ENCODE measurements at regions not wholly inside any gene's neighbourhood (a gene's known extent, or its start where the extent isn't known, plus 50 kb on each side); places are given as distances from the start of the nearest gene placed in this dataset.

GRCh38 chr5:89504051-89504450 is 621.1 kb upstream of the MEF2C start:
- no peak for ATAC-seq
- TF ChIP-seq CSRNP3 (CRISPR knock-in tag; IDR thresholded peaks at IDR 0.05): no peak
- no peak for TF ChIP-seq ARNTL (CRISPR knock-in tag; IDR thresholded peaks at IDR 0.05; ENCODE audit: borderline replicate concordance, low read depth)
- TF ChIP-seq ZFP30 (CRISPR knock-in tag; IDR thresholded peaks at IDR 0.05): no peak

- TF ChIP-seq PPARA (CRISPR knock-in tag; IDR thresholded peaks at IDR 0.05; ENCODE audit: borderline replicate concordance) (no peak), ISL1 (CRISPR knock-in tag; IDR thresholded peaks at IDR 0.05) (no peak), ZNF70 (CRISPR knock-in tag; IDR thresholded peaks at IDR 0.05) (no peak), ZC3H10 (CRISPR knock-in tag; IDR thresholded peaks at IDR 0.05) (no peak), GLIS3 (CRISPR knock-in tag; IDR thresholded peaks at IDR 0.05) (no peak), SNAI2 (CRISPR knock-in tag; IDR thresholded peaks at IDR 0.05) (no peak), ZNF8 (CRISPR knock-in tag; IDR thresholded peaks at IDR 0.05) (no peak), PATZ1 (CRISPR knock-in tag; IDR thresholded peaks at IDR 0.05; ENCODE audit: borderline replicate concordance) (no peak), ZFP3 (CRISPR knock-in tag; IDR thresholded peaks at IDR 0.05) (no peak), CREB5 (CRISPR knock-in tag; IDR thresholded peaks at IDR 0.05; ENCODE audit: low read depth) (no peak), CSDC2 (CRISPR knock-in tag; IDR thresholded peaks at IDR 0.05) (no peak)
- TF ChIP-seq, protein P1, sequence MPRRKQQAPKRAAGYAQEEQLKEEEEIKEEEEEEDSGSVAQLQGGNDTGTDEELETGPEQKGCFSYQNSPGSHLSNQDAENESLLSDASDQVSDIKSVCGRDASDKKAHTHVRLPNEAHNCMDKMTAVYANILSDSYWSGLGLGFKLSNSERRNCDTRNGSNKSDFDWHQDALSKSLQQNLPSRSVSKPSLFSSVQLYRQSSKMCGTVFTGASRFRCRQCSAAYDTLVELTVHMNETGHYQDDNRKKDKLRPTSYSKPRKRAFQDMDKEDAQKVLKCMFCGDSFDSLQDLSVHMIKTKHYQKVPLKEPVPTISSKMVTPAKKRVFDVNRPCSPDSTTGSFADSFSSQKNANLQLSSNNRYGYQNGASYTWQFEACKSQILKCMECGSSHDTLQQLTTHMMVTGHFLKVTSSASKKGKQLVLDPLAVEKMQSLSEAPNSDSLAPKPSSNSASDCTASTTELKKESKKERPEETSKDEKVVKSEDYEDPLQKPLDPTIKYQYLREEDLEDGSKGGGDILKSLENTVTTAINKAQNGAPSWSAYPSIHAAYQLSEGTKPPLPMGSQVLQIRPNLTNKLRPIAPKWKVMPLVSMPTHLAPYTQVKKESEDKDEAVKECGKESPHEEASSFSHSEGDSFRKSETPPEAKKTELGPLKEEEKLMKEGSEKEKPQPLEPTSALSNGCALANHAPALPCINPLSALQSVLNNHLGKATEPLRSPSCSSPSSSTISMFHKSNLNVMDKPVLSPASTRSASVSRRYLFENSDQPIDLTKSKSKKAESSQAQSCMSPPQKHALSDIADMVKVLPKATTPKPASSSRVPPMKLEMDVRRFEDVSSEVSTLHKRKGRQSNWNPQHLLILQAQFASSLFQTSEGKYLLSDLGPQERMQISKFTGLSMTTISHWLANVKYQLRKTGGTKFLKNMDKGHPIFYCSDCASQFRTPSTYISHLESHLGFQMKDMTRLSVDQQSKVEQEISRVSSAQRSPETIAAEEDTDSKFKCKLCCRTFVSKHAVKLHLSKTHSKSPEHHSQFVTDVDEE (CRISPR knock-in tag; IDR thresholded peaks at IDR 0.05): no peak
- TF ChIP-seq, protein P2, sequence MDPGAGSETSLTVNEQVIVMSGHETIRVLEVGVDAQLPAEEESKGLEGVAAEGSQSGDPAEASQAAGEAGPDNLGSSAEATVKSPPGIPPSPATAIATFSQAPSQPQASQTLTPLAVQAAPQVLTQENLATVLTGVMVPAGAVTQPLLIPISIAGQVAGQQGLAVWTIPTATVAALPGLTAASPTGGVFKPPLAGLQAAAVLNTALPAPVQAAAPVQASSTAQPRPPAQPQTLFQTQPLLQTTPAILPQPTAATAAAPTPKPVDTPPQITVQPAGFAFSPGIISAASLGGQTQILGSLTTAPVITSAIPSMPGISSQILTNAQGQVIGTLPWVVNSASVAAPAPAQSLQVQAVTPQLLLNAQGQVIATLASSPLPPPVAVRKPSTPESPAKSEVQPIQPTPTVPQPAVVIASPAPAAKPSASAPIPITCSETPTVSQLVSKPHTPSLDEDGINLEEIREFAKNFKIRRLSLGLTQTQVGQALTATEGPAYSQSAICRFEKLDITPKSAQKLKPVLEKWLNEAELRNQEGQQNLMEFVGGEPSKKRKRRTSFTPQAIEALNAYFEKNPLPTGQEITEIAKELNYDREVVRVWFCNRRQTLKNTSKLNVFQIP (CRISPR knock-in tag; IDR thresholded peaks at IDR 0.05; ENCODE audit: borderline replicate concordance, low read depth): no peak
- ATAC-seq: no peak
Observed at GRCh38 chr5:89499787-89500186, 616.8 kb upstream of the MEF2C start.

DNA sequence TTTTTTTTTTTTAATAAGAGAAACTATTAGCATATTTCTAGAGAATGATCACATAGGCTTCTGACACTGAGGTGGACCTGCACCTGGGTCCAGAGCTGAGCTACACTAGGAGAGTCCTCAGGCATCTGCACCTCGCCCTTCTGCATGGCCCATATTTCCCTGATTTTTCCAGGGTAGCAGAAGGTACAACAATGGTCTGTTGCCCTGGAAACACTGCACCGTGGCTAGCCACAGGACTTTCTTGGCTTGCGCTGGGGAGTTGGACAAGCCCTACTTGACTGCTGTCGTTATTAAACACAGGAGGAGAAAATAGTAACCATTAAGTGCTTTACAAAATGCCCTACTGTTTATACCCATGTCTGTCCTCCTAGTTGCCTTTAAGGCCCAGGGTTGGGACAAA is 615.7 kb upstream of the MEF2C start:
- ATAC-seq: no peak
- TF ChIP-seq CSRNP3 (CRISPR knock-in tag; IDR thresholded peaks at IDR 0.05) (no peak), GLIS3 (CRISPR knock-in tag; IDR thresholded peaks at IDR 0.05) (no peak), ZFP30 (CRISPR knock-in tag; IDR thresholded peaks at IDR 0.05) (no peak), SNAI2 (CRISPR knock-in tag; IDR thresholded peaks at IDR 0.05) (no peak), PPARA (CRISPR knock-in tag; IDR thresholded peaks at IDR 0.05; ENCODE audit: borderline replicate concordance) (no peak), TOX (CRISPR knock-in tag; IDR thresholded peaks at IDR 0.05; ENCODE audit: borderline replicate concordance) (no peak), PATZ1 (CRISPR knock-in tag; IDR thresholded peaks at IDR 0.05; ENCODE audit: borderline replicate concordance) (no peak), TCF4 (CRISPR knock-in tag; IDR thresholded peaks at IDR 0.05; ENCODE audit: borderline replicate concordance) (no peak), CREB5 (CRISPR knock-in tag; IDR thresholded peaks at IDR 0.05; ENCODE audit: low read depth) (no peak)
- TF ChIP-seq, protein P1 (CRISPR knock-in tag; IDR thresholded peaks at IDR 0.05): no peak
